Adrenal gland (tissue), 9 donors: ENCODE measurements at regions not wholly inside any gene's neighbourhood (a gene's known extent, or its start where the extent isn't known, plus 50 kb on each side); places are given as distances from the start of the nearest gene placed in this dataset.

Experiments
- DNase-seq, 7 donors: peaks; one replicate each; pipeline ENCODE4 v3.0.0-alpha.2; 2019 to 2020
- H3K27ac ChIP-seq, 5 donors: fragments of 200-600 bp; sonication (generic) in 4 of 5; 1 replicate in 3 of 5; 2 replicates in 2 of 5; pipeline versions ENCODE4 v1.5.1 to v1.8.0; 2016 to 2020; ENCODE audit warnings: mild to moderate bottlenecking in 1 of 5
- H3K27me3 ChIP-seq: fragments of 200-600 bp; 2 replicates; pipeline ENCODE4 v1.8.0; 2021
- H3K36me3 ChIP-seq, 2 donors: fragments of 200-600 bp; replicated peaks in 1 of 2; 1 replicate in 1 of 2; 2 replicates in 1 of 2; pipeline versions ENCODE4 v1.5.1 to v1.8.0; 2018 to 2022
- H3K4me1 ChIP-seq, 2 donors: fragments of 200-600 bp; replicated peaks in 1 of 2; 1 replicate in 1 of 2; 2 replicates in 1 of 2; pipeline versions ENCODE4 v1.5.1 to v1.8.0; 2018 to 2021
- H3K4me3 ChIP-seq, 4 donors: fragments of 200-600 bp; sonication (generic) in 3 of 4; one replicate each; pipeline ENCODE4 v1.5.1; 2016 to 2018
- H3K9me3 ChIP-seq, 3 donors: fragments of 200-600 bp; sonication (generic) in 1 of 3; replicated peaks in 1 of 3; 1 replicate in 2 of 3; 2 replicates in 1 of 3; pipeline versions ENCODE4 v1.5.1 to v1.8.0; 2016 to 2021
- POLR2A ChIP-seq, 2 donors: fragments of 450-650 bp; IDR thresholded peaks; one replicate each; pipeline ENCODE4 v1.6.1; 2017; ENCODE audit warnings: antibody characterized with exemption in 2 of 2, mild to moderate bottlenecking in 2 of 2, moderate library complexity in 1 of 2
- WGBS, 4 donors: extraction: QIAGEN DNeasy Blood & Tissue Kit in 2 of 4; methylation state at CpG; one replicate each; pipeline versions ENCODE4 v1.1.5 to v1.1.7; 2013 to 2017; 5-methylcytosine and 5-hydroxymethylcytosine counted together
- intact Hi-C, 2 donors: fragments of 100-400 bp; cut with DNase I; formaldehyde crosslinking; loops; one replicate each; pipeline versions ENCODE4 v1.14.1 to v1.15.0; 2022 to 2023
- TF ChIP-seq, protein P1 (sequence below), 6 experiments: fragments of 450-650 bp in 4 of 6; fragments of 200-600 bp in 2 of 6; sonication (generic) in 1 of 6; IDR thresholded peaks; 1 replicate in 5 of 6; 2 replicates in 1 of 6; pipeline versions ENCODE4 v1.5.1 to v1.8.0; 2016 to 2021; ENCODE audit warnings: antibody characterized with exemption in 6 of 6, mild to moderate bottlenecking in 2 of 6, moderate library complexity in 1 of 6
- donor health status: healthy with polysubstance abuse.
- donor health status: Bipolar disorder and iron deficiency.
- donor health status: DM: yes; HTN: yes; CAD: no.
- donor health status: DM: no; HTN: no; CAD: no.
- donor health status: DM: no; HTN: no; CAD: no.

- no peak for TF ChIP-seq POLR2A (IDR thresholded peaks at IDR 0.05)
- TF ChIP-seq, protein P1, sequence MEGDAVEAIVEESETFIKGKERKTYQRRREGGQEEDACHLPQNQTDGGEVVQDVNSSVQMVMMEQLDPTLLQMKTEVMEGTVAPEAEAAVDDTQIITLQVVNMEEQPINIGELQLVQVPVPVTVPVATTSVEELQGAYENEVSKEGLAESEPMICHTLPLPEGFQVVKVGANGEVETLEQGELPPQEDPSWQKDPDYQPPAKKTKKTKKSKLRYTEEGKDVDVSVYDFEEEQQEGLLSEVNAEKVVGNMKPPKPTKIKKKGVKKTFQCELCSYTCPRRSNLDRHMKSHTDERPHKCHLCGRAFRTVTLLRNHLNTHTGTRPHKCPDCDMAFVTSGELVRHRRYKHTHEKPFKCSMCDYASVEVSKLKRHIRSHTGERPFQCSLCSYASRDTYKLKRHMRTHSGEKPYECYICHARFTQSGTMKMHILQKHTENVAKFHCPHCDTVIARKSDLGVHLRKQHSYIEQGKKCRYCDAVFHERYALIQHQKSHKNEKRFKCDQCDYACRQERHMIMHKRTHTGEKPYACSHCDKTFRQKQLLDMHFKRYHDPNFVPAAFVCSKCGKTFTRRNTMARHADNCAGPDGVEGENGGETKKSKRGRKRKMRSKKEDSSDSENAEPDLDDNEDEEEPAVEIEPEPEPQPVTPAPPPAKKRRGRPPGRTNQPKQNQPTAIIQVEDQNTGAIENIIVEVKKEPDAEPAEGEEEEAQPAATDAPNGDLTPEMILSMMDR (IDR thresholded peaks at IDR 0.05): no peak
- no peak overlapping the region for H3K4me3 ChIP-seq
- no peaks in the 10 kb centered on the region for H3K36me3 ChIP-seq
- no peak overlapping the region for H3K27ac ChIP-seq
- no peak for DNase-seq
- WGBS, 4 donors: 92 to 96% (median 93%) methylated on average over 14 of the region's 14 CpGs
- H3K27me3 ChIP-seq: no peaks in the 10 kb centered on the region
- intact Hi-C loops: no loop called here
- no peaks in the 10 kb centered on the region for H3K9me3 ChIP-seq
- no peaks in the 10 kb centered on the region for H3K4me1 ChIP-seq
Observed at GRCh38 chr14:71636820-71637471, 295.3 kb upstream of the RGS6 start.

GRCh38 chr14:71638523-71639196, 293.6 kb upstream of the RGS6 start:
- WGBS, 4 donors: 80 to 94% (median 87%) methylated on average over 3 of the region's 3 CpGs
- H3K4me1 ChIP-seq: no peaks in the 10 kb centered on the region
- H3K36me3 ChIP-seq: no peaks in the 10 kb centered on the region
- H3K27me3 ChIP-seq: no peaks in the 10 kb centered on the region
- intact Hi-C loops: no loop called here
- no peak for TF ChIP-seq POLR2A (IDR thresholded peaks at IDR 0.05)
- TF ChIP-seq, protein P1 (IDR thresholded peaks at IDR 0.05): no peak
- H3K9me3 ChIP-seq: no peaks in the 10 kb centered on the region
- no peak overlapping the region for H3K27ac ChIP-seq
- no peak overlapping the region for H3K4me3 ChIP-seq
- no peak for DNase-seq

GRCh38 chr14:71642715-71643114, 289.5 kb upstream of the RGS6 start:
- Histone ChIP-seq H3K36me3 (no peaks in the 10 kb centered on the region), H3K4me1 (no peaks in the 10 kb centered on the region), H3K27me3 (no peaks in the 10 kb centered on the region), H3K4me3 (no peak overlapping the region), H3K9me3 (no peaks in the 10 kb centered on the region), H3K27ac (no peak overlapping the region)
- no peak for DNase-seq
- intact Hi-C loops: no loop called here
- WGBS, 4 donors: 98 to 100% (median 99%) methylated on average over 1 of the region's 1 CpG
- TF ChIP-seq, protein P1 (IDR thresholded peaks at IDR 0.05): no peak
- TF ChIP-seq POLR2A (IDR thresholded peaks at IDR 0.05): no peak

DNA sequence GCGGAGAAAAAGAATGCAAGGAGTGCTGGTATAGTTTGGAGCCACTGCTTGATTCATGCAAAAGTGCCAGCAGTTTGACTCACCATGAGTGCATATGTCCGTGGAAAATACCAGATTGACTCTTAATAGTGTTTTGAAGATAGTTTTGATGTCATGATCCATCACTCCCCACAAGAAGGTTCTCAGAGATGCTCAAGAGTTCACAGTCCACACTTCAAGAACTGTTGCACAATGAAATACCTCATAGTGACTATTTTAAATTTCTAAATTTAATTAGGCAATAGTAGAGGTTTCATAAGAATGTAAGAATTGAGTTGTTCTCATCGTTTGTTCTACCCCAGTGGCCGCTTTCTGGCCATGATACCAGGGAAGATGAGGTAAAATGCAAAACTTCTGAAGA, 286.6 kb upstream of the RGS6 start:
- Histone ChIP-seq H3K4me3 (no peak overlapping the region), H3K27me3 (no peaks in the 10 kb centered on the region), H3K9me3 (no peaks in the 10 kb centered on the region), H3K27ac (no peak overlapping the region), H3K36me3 (no peaks in the 10 kb centered on the region), H3K4me1 (peaks cover 0 to 2% of the 10 kb centered on the region in 2 donors)
- intact Hi-C loops: no loop called here
- WGBS, 4 donors: 92 to 96% (median 95%) methylated on average over 4 of the region's 4 CpGs
- no peak for DNase-seq
- TF ChIP-seq POLR2A (IDR thresholded peaks at IDR 0.05): no peak
- TF ChIP-seq, protein P1 (IDR thresholded peaks at IDR 0.05): no peak
